SK-N-SH (cell line): ENCODE measurements at regions not wholly inside any gene's neighbourhood (a gene's known extent, or its start where the extent isn't known, plus 50 kb on each side); places are given as distances from the start of the nearest gene placed in this dataset.

Experiments
- CTCF ChIA-PET: fragments of 300-600, 350-600 bp; formaldehyde crosslinking; extraction: SDS; loops from one replicate; lab custom pipeline; 2021; lab: Yijun Ruan, JAX
- POLR2A ChIA-PET: fragments of 350-600 bp; sonication (Branson Sonifier 250); formaldehyde crosslinking; extraction: SDS; loops from one replicate; lab custom pipeline; 2020; ENCODE audit warnings: antibody characterized with exemption, inconsistent platforms; lab: Yijun Ruan, JAX
- DNase-seq: peaks from one replicate; pipeline ENCODE4 v3.0.0; 2012
- H2AFZ ChIP-seq: fragments of 200-600 bp; sonication (generic); 2 replicates; pipeline ENCODE4 v1.8.1; 2016; ENCODE audit warnings: antibody characterized with exemption, mild to moderate bottlenecking, low read depth
- H3F3A ChIP-seq: fragments of 200-600 bp; sonication (generic); replicated peaks from 2 replicates; pipeline ENCODE3; 2016; ENCODE audit warnings: antibody characterized with exemption, mild to moderate bottlenecking; ENCODE audit not compliant: insufficient read depth
- H3K27ac ChIP-seq, 2 experiments: fragments of 200-500 bp in 1 of 2; fragments of 200-600 bp in 1 of 2; sonication (Bioruptor generic) in 1 of 2; sonication (generic), shearing (Covaris generic) in 1 of 2; 2 replicates each; pipeline versions ENCODE4 v1.5.1 to v1.6.1; 2014 to 2016; ENCODE audit warnings: low read depth in 2 of 2, inconsistent platforms in 1 of 2, low read length in 1 of 2, mild to moderate bottlenecking in 1 of 2, mixed read lengths in 1 of 2
- H3K27me3 ChIP-seq: fragments of 200-600 bp; sonication (generic), shearing (Covaris generic); 2 replicates; pipeline ENCODE4 v1.6.1; 2016; ENCODE audit warnings: mixed run types; ENCODE audit not compliant: insufficient read depth
- H3K36me3 ChIP-seq, 2 experiments: fragments of 200-500 bp in 1 of 2; fragments of 200-600 bp in 1 of 2; sonication (Bioruptor generic) in 1 of 2; sonication (generic) in 1 of 2; replicated peaks in 1 of 2; 2 replicates each; pipeline versions ENCODE3 to v1.5.1; 2014 to 2016; ENCODE audit warnings: low read length in 1 of 2, mild to moderate bottlenecking in 1 of 2; ENCODE audit not compliant: insufficient read depth in 2 of 2, control insufficient read depth in 1 of 2
- H3K4me1 ChIP-seq, 2 experiments: fragments of 200-500 bp in 1 of 2; fragments of 200-600 bp in 1 of 2; sonication (Bioruptor generic) in 1 of 2; sonication (generic), shearing (Covaris generic) in 1 of 2; 2 replicates each; pipeline versions ENCODE4 v1.5.1 to v1.6.1; 2014 to 2016; ENCODE audit warnings: low read depth in 1 of 2, low read length in 1 of 2, mixed run types in 1 of 2; ENCODE audit not compliant: insufficient read depth in 2 of 2, control insufficient read depth in 1 of 2
- H3K4me2 ChIP-seq: fragments of 200-600 bp; sonication (generic), shearing (Covaris generic); 2 replicates; pipeline ENCODE4 v1.6.1; 2017; ENCODE audit warnings: mixed run types
- H3K4me3 ChIP-seq, 2 experiments: fragments of 200-500 bp in 1 of 2; fragments of 200-600 bp in 1 of 2; sonication (Bioruptor generic) in 1 of 2; sonication (generic), shearing (Covaris generic) in 1 of 2; 2 replicates each; pipeline versions ENCODE4 v1.5.1 to v1.8.1; 2014 to 2016; ENCODE audit warnings: low read depth in 2 of 2, inconsistent platforms in 1 of 2, low read length in 1 of 2, mild to moderate bottlenecking in 1 of 2, mixed read lengths in 1 of 2, moderate library complexity in 1 of 2
- H3K79me2 ChIP-seq: fragments of 200-600 bp; sonication (generic); 2 replicates; pipeline ENCODE4 v1.8.1; 2017; ENCODE audit warnings: mild to moderate bottlenecking; ENCODE audit not compliant: insufficient read depth
- H3K9ac ChIP-seq: fragments of 200-600 bp; sonication (generic); 2 replicates; pipeline ENCODE4 v1.6.1; 2017; ENCODE audit warnings: mixed run types
- H3K9me2 ChIP-seq: fragments of 200-600 bp; sonication (generic); 2 replicates; pipeline ENCODE4 v1.6.1; 2017; ENCODE audit warnings: mixed run types
- H3K9me3 ChIP-seq: fragments of 200-600 bp; sonication (generic); 2 replicates; pipeline ENCODE4 v1.6.1; 2017; ENCODE audit warnings: mixed run types, mild to moderate bottlenecking, moderate library complexity
- H4K20me1 ChIP-seq: fragments of 200-600 bp; sonication (generic); 2 replicates; pipeline ENCODE4 v1.6.1; 2017; ENCODE audit warnings: mild to moderate bottlenecking, mixed run types; ENCODE audit not compliant: insufficient read depth
- ELF1 ChIP-seq: IDR thresholded peaks from 2 replicates; pipeline ENCODE4 v1.4.0; 2012
- FOXJ3 ChIP-seq: sonication (generic); formaldehyde crosslinking; IDR thresholded peaks from 2 replicates; pipeline ENCODE4 v1.5.1; 2020; ENCODE audit warnings: mild to moderate bottlenecking, missing genetic modification reagents
- FOXM1 ChIP-seq: IDR thresholded peaks from 2 replicates; pipeline ENCODE4 v1.4.0; 2012; ENCODE audit warnings: low read depth, mild to moderate bottlenecking
- GABPA ChIP-seq: IDR thresholded peaks from 2 replicates; pipeline ENCODE4 v1.4.0; 2012; ENCODE audit warnings: low read depth, mild to moderate bottlenecking
- GATA2 ChIP-seq: sonication (generic); formaldehyde crosslinking; IDR thresholded peaks from 2 replicates; pipeline ENCODE4 v1.5.0; 2020; ENCODE audit warnings: mild to moderate bottlenecking, missing genetic modification reagents
- NRF1 ChIP-seq: IDR thresholded peaks from 2 replicates; pipeline ENCODE4 v1.6.1; 2012; ENCODE audit warnings: low read depth, mild to moderate bottlenecking, low read length
- POLR2AphosphoS5 ChIP-seq: IDR thresholded peaks from 2 replicates; pipeline ENCODE4 v1.6.1; 2012; ENCODE audit warnings: low read depth, low read length
- RAD21 ChIP-seq: IDR thresholded peaks from 2 replicates; pipeline ENCODE4 v1.6.1; 2012; ENCODE audit warnings: mild to moderate bottlenecking, low read length
- RXRA ChIP-seq: IDR thresholded peaks from 2 replicates; pipeline ENCODE4 v1.4.0; 2012; ENCODE audit warnings: low read depth, mild to moderate bottlenecking, borderline replicate concordance
- SMC3 ChIP-seq: IDR thresholded peaks from 2 replicates; pipeline ENCODE4 v1.6.1; 2012; ENCODE audit warnings: low read depth, low read length, improper control_type of control experiment
- TAF1 ChIP-seq: IDR thresholded peaks from 2 replicates; pipeline ENCODE4 v1.6.1; 2012; ENCODE audit warnings: low read depth, mild to moderate bottlenecking, low read length, moderate library complexity, borderline replicate concordance
- TCF12 ChIP-seq: IDR thresholded peaks from 2 replicates; pipeline ENCODE4 v1.4.0; 2012
- YY1 ChIP-seq: IDR thresholded peaks from 2 replicates; pipeline ENCODE4 v1.4.0; 2012; ENCODE audit warnings: low read depth, mild to moderate bottlenecking
- WGBS: methylation state at CpG from one replicate; pipeline ENCODE4 v1.1.6; 2017; ENCODE audit warnings: low lambda C conversion rate; 5-methylcytosine and 5-hydroxymethylcytosine counted together
- TF ChIP-seq, protein P1 (sequence below): IDR thresholded peaks from 2 replicates; pipeline ENCODE4 v1.4.0; 2012; ENCODE audit warnings: low read depth
- TF ChIP-seq, protein P2 (sequence below): IDR thresholded peaks from 2 replicates; pipeline ENCODE4 v1.6.1; 2012; ENCODE audit warnings: mild to moderate bottlenecking, low read depth, low read length, moderate library complexity
- TF ChIP-seq, protein P3 (sequence below): fragments of 200-600 bp; sonication (generic); IDR thresholded peaks from 2 replicates; pipeline ENCODE4 v1.6.1; 2017; ENCODE audit warnings: antibody characterized with exemption, mild to moderate bottlenecking, moderate library complexity
- TF ChIP-seq, protein P4 (sequence below): fragments of 150-350 bp; IDR thresholded peaks from 2 replicates; pipeline ENCODE4 v1.6.1; 2016; ENCODE audit warnings: mild to moderate bottlenecking, low read depth, low read length

DNA sequence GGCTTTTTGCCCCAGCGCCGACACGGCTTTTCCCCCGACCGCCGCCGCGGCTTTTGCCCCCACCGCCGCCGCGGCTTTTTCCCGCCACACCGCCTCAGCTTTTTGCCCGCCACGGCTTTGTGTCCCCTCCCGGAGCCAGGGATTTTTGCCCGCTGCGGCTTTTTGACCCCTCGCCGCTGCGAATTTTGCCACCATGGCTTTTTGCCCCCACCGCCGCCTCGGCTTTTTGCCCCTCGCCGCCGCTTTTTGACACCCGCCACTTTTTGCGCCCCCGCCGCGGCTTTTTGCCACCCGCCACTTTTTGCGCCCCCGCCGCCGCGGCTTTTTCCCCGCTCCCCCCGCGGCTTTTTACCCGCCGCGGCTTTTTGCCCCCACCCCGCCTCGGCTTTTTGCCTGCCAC is 1342.5 kb downstream of the TP53TG3F start (continued):
- TF ChIP-seq, protein P1, sequence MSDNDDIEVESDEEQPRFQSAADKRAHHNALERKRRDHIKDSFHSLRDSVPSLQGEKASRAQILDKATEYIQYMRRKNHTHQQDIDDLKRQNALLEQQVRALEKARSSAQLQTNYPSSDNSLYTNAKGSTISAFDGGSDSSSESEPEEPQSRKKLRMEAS = no peak
- TF ChIP-seq RXRA = no peak

DNA sequence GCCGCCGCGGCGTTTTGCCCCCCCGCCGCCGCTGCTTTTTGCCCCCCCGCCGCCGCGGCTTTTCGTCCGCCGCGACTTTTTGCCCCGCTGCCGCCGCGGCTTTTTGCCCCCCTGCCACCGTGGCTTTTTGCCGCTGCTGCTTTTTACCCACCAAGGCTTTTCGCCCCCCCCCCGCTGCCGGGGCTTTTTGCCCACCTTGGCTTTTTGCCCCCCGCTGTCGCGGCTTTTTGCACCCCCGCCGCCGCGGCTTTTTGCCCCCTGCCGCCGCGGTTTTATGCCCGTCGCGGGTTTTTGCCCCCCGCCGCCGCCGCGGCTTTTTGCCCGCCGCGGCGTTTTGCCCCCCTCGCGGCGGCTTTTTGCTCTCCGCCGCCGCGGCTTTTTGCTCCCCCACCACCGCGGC is 1343.0 kb downstream of the TP53TG3F start:
- WGBS = 88% methylated on average over 54 of the region's 55 CpGs
- no peaks in the 10 kb centered on the region for H3K4me1 ChIP-seq
- H3K36me3 ChIP-seq = no peaks in the 10 kb centered on the region
- peak; percentile 0 for DNase-seq
- H3K27me3 ChIP-seq = no peaks in the 10 kb centered on the region
- no peak overlapping the region for H3K9ac ChIP-seq
- no peak overlapping the region for H3K4me2 ChIP-seq
- ChIA-PET POLR2A (no interaction called here), CTCF (no interaction called here)
- no peak overlapping the region for H3K4me3 ChIP-seq
- TF ChIP-seq, protein P2, sequence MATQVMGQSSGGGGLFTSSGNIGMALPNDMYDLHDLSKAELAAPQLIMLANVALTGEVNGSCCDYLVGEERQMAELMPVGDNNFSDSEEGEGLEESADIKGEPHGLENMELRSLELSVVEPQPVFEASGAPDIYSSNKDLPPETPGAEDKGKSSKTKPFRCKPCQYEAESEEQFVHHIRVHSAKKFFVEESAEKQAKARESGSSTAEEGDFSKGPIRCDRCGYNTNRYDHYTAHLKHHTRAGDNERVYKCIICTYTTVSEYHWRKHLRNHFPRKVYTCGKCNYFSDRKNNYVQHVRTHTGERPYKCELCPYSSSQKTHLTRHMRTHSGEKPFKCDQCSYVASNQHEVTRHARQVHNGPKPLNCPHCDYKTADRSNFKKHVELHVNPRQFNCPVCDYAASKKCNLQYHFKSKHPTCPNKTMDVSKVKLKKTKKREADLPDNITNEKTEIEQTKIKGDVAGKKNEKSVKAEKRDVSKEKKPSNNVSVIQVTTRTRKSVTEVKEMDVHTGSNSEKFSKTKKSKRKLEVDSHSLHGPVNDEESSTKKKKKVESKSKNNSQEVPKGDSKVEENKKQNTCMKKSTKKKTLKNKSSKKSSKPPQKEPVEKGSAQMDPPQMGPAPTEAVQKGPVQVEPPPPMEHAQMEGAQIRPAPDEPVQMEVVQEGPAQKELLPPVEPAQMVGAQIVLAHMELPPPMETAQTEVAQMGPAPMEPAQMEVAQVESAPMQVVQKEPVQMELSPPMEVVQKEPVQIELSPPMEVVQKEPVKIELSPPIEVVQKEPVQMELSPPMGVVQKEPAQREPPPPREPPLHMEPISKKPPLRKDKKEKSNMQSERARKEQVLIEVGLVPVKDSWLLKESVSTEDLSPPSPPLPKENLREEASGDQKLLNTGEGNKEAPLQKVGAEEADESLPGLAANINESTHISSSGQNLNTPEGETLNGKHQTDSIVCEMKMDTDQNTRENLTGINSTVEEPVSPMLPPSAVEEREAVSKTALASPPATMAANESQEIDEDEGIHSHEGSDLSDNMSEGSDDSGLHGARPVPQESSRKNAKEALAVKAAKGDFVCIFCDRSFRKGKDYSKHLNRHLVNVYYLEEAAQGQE = no peak
- TF ChIP-seq YY1 (no peak), FOXM1 (no peak), RXRA (no peak), SMC3 (no peak), NRF1 (no peak), ELF1 (no peak), TAF1 (no peak), TCF12 (no peak), GABPA (no peak), FOXJ3 (no peak), POLR2AphosphoS5 (no peak), RAD21 (no peak), GATA2 (CRISPR knock-in tag) (no peak)
- TF ChIP-seq, protein P3, sequence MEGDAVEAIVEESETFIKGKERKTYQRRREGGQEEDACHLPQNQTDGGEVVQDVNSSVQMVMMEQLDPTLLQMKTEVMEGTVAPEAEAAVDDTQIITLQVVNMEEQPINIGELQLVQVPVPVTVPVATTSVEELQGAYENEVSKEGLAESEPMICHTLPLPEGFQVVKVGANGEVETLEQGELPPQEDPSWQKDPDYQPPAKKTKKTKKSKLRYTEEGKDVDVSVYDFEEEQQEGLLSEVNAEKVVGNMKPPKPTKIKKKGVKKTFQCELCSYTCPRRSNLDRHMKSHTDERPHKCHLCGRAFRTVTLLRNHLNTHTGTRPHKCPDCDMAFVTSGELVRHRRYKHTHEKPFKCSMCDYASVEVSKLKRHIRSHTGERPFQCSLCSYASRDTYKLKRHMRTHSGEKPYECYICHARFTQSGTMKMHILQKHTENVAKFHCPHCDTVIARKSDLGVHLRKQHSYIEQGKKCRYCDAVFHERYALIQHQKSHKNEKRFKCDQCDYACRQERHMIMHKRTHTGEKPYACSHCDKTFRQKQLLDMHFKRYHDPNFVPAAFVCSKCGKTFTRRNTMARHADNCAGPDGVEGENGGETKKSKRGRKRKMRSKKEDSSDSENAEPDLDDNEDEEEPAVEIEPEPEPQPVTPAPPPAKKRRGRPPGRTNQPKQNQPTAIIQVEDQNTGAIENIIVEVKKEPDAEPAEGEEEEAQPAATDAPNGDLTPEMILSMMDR = no peak
- TF ChIP-seq, protein P4, sequence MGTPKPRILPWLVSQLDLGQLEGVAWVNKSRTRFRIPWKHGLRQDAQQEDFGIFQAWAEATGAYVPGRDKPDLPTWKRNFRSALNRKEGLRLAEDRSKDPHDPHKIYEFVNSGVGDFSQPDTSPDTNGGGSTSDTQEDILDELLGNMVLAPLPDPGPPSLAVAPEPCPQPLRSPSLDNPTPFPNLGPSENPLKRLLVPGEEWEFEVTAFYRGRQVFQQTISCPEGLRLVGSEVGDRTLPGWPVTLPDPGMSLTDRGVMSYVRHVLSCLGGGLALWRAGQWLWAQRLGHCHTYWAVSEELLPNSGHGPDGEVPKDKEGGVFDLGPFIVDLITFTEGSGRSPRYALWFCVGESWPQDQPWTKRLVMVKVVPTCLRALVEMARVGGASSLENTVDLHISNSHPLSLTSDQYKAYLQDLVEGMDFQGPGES = no peak
- no peaks in the 10 kb centered on the region for H3K9me3 ChIP-seq
- no peaks in the 10 kb centered on the region for H3K9me2 ChIP-seq
- H3K79me2 ChIP-seq = no peaks in the 10 kb centered on the region
- H3K27ac ChIP-seq = no peak overlapping the region
- H3F3A ChIP-seq = no peaks in the 10 kb centered on the region
- H4K20me1 ChIP-seq = no peaks in the 10 kb centered on the region
- no peak overlapping the region for H2AFZ ChIP-seq
